Activated CD8-positive, alpha-beta T cell treated with anti-CD3 and anti-CD28 coated beads for 36 hours (primary cell): ENCODE measurements at regions not wholly inside any gene's neighbourhood (a gene's known extent, or its start where the extent isn't known, plus 50 kb on each side); places are given as distances from the start of the nearest gene placed in this dataset.

Experiments used
- ATAC-seq: fragments of 200-7000 bp; cut with Tn5 transposase; one replicate; pipeline ENCODE4 v1.10.0; 2021; ENCODE audit warnings: mild to moderate bottlenecking, moderate library complexity
- CTCF ChIA-PET: fragments of 350-600 bp; sonication (Branson Sonifier 250); formaldehyde crosslinking; loops from one replicate; lab custom pipeline; 2021; ENCODE audit warnings: antibody characterized with exemption; lab: Charles Lee
- POLR2A ChIA-PET: fragments of 350-600 bp; sonication (Branson Sonifier 250); formaldehyde crosslinking; loops from one replicate; lab custom pipeline; 2021; ENCODE audit warnings: antibody characterized with exemption; lab: Charles Lee
- DNase-seq: peaks from one replicate; pipeline ENCODE4 v3.0.0-alpha.2; 2020
- H3K27ac Mint-ChIP-seq: one replicate; pipeline ENCODE4 v1.8.0; 2021; ENCODE audit warnings: mild to moderate bottlenecking, mixed read lengths
- H3K27me3 Mint-ChIP-seq: one replicate; pipeline ENCODE4 v1.8.0; 2021; ENCODE audit warnings: mixed read lengths
- H3K36me3 Mint-ChIP-seq: one replicate; pipeline ENCODE4 v1.8.0; 2021; ENCODE audit warnings: low read depth, mixed read lengths
- H3K4me1 Mint-ChIP-seq: one replicate; pipeline ENCODE4 v1.8.0; 2021; ENCODE audit warnings: low read depth, mixed read lengths
- H3K4me3 Mint-ChIP-seq: one replicate; pipeline ENCODE4 v1.8.0; 2021; ENCODE audit warnings: mild to moderate bottlenecking, moderate library complexity, mixed read lengths
- H3K9me3 Mint-ChIP-seq: one replicate; pipeline ENCODE4 v1.8.0; 2021; ENCODE audit warnings: mixed read lengths
- CTCF ChIP-seq: fragments of 200-600 bp; IDR thresholded peaks from one replicate; pipeline ENCODE4 v1.8.0; 2022; ENCODE audit warnings: antibody characterized with exemption, mild to moderate bottlenecking
- intact Hi-C: fragments of 100-400 bp; cut with micrococcal nuclease; formaldehyde crosslinking; loops from one replicate; pipeline ENCODE4 v1.10.0; 2022

DNA sequence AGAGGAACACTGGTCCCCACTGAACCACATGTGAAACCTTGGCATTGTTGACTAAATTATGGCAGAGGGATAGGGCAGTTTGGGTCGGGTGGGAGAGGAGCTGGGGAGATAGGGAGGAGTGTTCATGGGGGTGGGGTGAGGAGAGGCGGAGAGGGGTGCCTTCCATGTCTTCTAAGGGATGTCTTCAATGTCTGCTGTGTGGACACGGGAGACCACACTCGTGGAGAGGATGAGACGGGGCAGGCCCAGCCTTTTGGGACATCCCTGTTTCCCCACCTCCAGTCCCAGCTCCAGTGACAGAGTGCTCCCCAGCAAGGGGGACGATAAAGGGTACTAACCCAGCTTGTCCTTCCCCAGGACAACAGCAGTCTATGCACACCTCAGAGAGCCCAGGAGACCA is 146.4 kb upstream of the MAMLD1 start:
- Mint-ChIP-seq H3K27me3 (no peaks in the 10 kb centered on the region), H3K9me3 (no peaks in the 10 kb centered on the region), H3K4me3 (no peak overlapping the region), H3K4me1 (no peaks in the 10 kb centered on the region), H3K27ac (no peak overlapping the region), H3K36me3 (no peaks in the 10 kb centered on the region)
- DNase-seq (no peak), ATAC-seq (no peak)
- CTCF ChIA-PET, result no interaction called here
- POLR2A ChIA-PET, result no interaction called here
- no peak for TF ChIP-seq CTCF
- intact Hi-C loops, result no loop called here

- Mint-ChIP-seq H3K27ac (no peak overlapping the region), H3K4me1 (no peaks in the 10 kb centered on the region), H3K27me3 (no peaks in the 10 kb centered on the region), H3K4me3 (no peak overlapping the region), H3K9me3 (no peaks in the 10 kb centered on the region), H3K36me3 (no peaks in the 10 kb centered on the region)
- TF ChIP-seq CTCF, result no peak
- CTCF ChIA-PET, result interaction anchor here (0.6 kb wide), 1 partner anchor 263 kb away, joined by 3 read pairs; no protein-coding TSS in a partner anchor
- POLR2A ChIA-PET, result no interaction called here
- ATAC-seq, result no peak
- intact Hi-C loops, result no loop called here
- no peak for DNase-seq
Measured at GRCh38 chrX:150217609-150218008, 145.5 kb upstream of the MAMLD1 start.

GRCh38 chrX:150219374-150220185 is 143.5 kb upstream of the MAMLD1 start:
- no peak overlapping the region for H3K27ac Mint-ChIP-seq
- no peak for ATAC-seq
- no peaks in the 10 kb centered on the region for H3K4me1 Mint-ChIP-seq
- DNase-seq, result peak; percentile 9
- CTCF ChIA-PET, result no interaction called here
- H3K4me3 Mint-ChIP-seq, result no peak overlapping the region
- intact Hi-C loops, result no loop called here
- TF ChIP-seq CTCF, result no peak
- H3K9me3 Mint-ChIP-seq, result no peaks in the 10 kb centered on the region
- H3K27me3 Mint-ChIP-seq, result no peaks in the 10 kb centered on the region
- H3K36me3 Mint-ChIP-seq, result no peaks in the 10 kb centered on the region
- POLR2A ChIA-PET, result no interaction called here

DNA sequence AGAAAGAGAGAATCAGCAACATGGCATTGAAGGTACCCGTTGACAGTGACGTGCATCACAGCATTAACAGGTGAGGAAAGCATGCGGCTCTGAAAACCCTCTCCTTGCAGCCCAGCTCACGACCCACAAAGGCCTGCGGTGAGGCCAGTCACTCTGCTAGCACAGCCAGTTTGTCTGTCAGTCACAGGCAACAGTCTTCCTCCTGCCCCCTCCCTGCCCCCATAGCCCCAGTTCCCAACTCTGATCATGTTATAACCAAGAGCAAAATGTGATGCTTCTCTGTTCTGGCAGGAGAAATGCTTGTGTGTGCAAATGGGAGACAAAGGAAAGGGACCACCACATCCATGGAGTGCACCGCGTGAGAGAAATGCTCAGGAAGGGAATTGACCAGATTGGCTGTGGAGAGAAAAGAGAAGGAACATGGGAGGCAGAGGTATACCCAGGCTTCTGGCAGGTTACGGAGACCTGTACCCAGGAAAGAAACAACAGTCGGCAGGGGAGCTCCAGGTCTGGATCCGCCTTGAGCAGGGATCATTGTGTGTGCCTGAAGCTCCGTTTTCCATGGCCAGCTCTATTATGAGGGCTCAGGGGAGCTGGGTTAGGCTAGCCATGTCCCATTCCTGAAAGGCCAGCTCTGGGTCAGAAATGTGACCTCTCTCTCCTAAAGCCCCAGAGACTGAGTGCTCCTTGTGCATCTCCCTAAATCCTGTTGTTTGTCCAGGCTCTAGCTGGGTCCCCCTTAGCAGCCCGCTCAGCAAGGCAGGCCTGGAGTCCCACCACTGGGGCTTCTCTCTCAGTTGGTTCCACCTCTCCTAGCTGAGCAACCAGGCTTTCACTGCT is 139.7 kb upstream of the MAMLD1 start:
- Mint-ChIP-seq H3K9me3 (no peaks in the 10 kb centered on the region), H3K4me3 (no peak overlapping the region), H3K36me3 (no peaks in the 10 kb centered on the region), H3K27me3 (no peaks in the 10 kb centered on the region), H3K4me1 (peaks cover 2% of the 10 kb centered on the region), H3K27ac (no peak overlapping the region)
- ChIA-PET POLR2A (no interaction called here), CTCF (no interaction called here)
- TF ChIP-seq CTCF, result no peak
- intact Hi-C loops, result no loop called here
- no peak for ATAC-seq
- no peak for DNase-seq

DNA sequence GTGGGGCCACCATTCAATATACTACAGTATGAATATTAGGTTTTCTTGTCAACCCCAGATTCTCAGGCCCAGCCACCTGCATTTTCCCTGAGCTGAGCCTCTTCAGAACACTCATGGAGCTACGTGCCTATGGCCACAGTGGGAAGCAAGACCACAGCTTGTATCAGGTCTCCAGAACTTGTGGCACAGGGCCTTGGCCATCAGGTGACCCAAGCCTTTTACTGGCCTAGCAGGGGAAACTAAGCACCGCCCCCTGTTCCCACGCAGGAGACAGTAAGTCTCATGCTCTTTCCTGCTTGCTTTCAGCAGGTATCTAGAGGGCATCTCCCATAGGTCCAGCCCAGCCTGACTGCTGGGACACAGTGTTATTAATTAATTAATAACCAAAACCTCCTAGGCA is 138.4 kb upstream of the MAMLD1 start:
- intact Hi-C loops, result no loop called here
- peaks cover 2% of the 10 kb centered on the region for H3K4me1 Mint-ChIP-seq
- H3K36me3 Mint-ChIP-seq, result no peaks in the 10 kb centered on the region
- H3K27me3 Mint-ChIP-seq, result no peaks in the 10 kb centered on the region
- ATAC-seq (no peak), DNase-seq (no peak)
- no peak for TF ChIP-seq CTCF
- H3K9me3 Mint-ChIP-seq, result no peaks in the 10 kb centered on the region
- ChIA-PET CTCF (no interaction called here), POLR2A (no interaction called here)
- no peak overlapping the region for H3K27ac Mint-ChIP-seq
- H3K4me3 Mint-ChIP-seq, result no peak overlapping the region
